H7 (cell line): ENCODE measurements at regions not wholly inside any gene's neighbourhood (a gene's known extent, or its start where the extent isn't known, plus 50 kb on each side); places are given as distances from the start of the nearest gene placed in this dataset.

Experiments
- DNase-seq: peaks from one replicate; pipeline ENCODE4 v3.0.0; 2012
- H3K27me3 ChIP-seq: 2 replicates; pipeline ENCODE4 v1.6.0; 2011; ENCODE audit warnings: mild to moderate bottlenecking, low read length; ENCODE audit not compliant: control insufficient read depth, insufficient read depth
- H3K36me3 ChIP-seq: replicated peaks from 2 replicates; pipeline ENCODE4 v1.5.1; 2011; ENCODE audit warnings: low read length; ENCODE audit not compliant: control insufficient read depth, insufficient read depth
- H3K4me3 ChIP-seq: 2 replicates; pipeline ENCODE4 v1.5.1; 2011; ENCODE audit warnings: low read depth, mild to moderate bottlenecking, control low read depth, low read length, moderate library complexity; ENCODE audit not compliant: insufficient read depth

GRCh38 chr7:131104596-131105293 lies 222.9 kb upstream of the MKLN1 start:
- DNase-seq = no peak
- no peak overlapping the region for H3K4me3 ChIP-seq
- peaks cover 11% of the 10 kb centered on the region for H3K27me3 ChIP-seq
- no peaks in the 10 kb centered on the region for H3K36me3 ChIP-seq

- Histone ChIP-seq H3K36me3 (no peaks in the 10 kb centered on the region), H3K27me3 (peaks cover 11% of the 10 kb centered on the region), H3K4me3 (peak overlapping the region; percentile 51)
- no peak for DNase-seq
Measured at GRCh38 chr7:131105294-131105798, 222.3 kb upstream of the MKLN1 start.

DNA sequence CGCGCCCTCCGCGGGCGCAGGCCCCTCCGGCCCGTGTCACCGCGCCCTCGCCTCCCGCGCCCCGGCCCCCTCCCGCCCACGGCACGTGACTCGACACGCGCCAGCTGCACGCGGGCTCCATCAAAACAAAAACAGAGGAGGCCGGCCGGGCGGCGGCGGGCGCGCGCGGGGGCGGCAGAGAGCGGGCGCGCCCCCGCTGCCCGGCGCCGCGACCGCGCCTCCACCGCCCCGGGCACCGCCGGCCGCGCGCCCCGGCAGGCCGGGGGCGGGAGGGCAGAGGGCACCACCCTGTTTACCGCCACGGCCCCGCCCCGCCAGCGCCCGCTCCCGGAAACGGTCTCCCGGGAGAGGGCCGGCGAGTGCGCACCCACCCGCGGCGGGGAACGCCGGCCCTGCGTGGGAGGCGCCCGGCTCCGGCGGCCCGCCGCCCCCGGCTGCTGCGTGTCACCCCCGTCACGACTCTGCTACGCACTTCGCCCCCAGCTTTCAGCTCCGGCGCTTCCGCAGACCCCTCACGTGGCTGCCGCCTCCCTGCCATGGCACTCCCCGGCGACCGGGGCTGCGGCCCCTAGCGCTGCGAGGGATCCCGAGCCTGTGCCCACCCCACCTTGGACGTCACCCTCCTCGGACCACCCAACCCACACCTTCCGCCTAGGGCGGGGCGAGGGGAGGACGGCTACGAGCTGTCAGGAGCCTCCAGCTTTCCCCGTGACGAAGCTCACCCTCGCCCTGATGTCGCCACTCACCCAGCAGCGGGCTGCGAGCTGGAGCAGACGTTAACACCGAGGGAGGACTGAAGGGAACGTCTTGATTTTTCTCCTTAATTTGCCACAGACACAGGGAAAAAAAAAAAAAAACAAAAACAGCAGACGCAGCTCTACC lies 221.6 kb upstream of the MKLN1 start:
- Histone ChIP-seq H3K27me3 (peaks cover 11% of the 10 kb centered on the region), H3K36me3 (no peaks in the 10 kb centered on the region), H3K4me3 (peak overlapping the region; percentile 77)
- peak; percentile 96 for DNase-seq

GRCh38 chr7:131106681-131107336 lies 220.9 kb upstream of the MKLN1 start:
- peaks cover 11% of the 10 kb centered on the region for H3K27me3 ChIP-seq
- no peaks in the 10 kb centered on the region for H3K36me3 ChIP-seq
- H3K4me3 ChIP-seq = peak overlapping the region; percentile 77
- peak; percentile 73 for DNase-seq

- peaks cover 11% of the 10 kb centered on the region for H3K27me3 ChIP-seq
- peak overlapping the region; percentile 77 for H3K4me3 ChIP-seq
- DNase-seq = peak; percentile 85
- H3K36me3 ChIP-seq = no peaks in the 10 kb centered on the region
Measured at GRCh38 chr7:131107337-131108211, 220.1 kb upstream of the MKLN1 start.

- Histone ChIP-seq H3K27me3 (peaks cover 11% of the 10 kb centered on the region), H3K4me3 (peak overlapping the region; percentile 77), H3K36me3 (no peaks in the 10 kb centered on the region)
- DNase-seq = no peak
Measured at GRCh38 chr7:131108212-131108940, 219.3 kb upstream of the MKLN1 start.

- peaks cover 11% of the 10 kb centered on the region for H3K27me3 ChIP-seq
- no peak for DNase-seq
Measured at GRCh38 chr7:131109011-131109758, 218.5 kb upstream of the MKLN1 start.

GRCh38 chr7:131109759-131110296 lies 217.8 kb upstream of the MKLN1 start:
- peak; percentile 91 for DNase-seq
- H3K36me3 ChIP-seq = no peaks in the 10 kb centered on the region
- peak overlapping the region; percentile 59 for H3K4me3 ChIP-seq
- peaks cover 11% of the 10 kb centered on the region for H3K27me3 ChIP-seq

More at GRCh38 chr7:131109011-131109758, 218.5 kb upstream of the MKLN1 start:
- Histone ChIP-seq H3K4me3 (peak overlapping the region; percentile 59), H3K36me3 (no peaks in the 10 kb centered on the region)

DNA sequence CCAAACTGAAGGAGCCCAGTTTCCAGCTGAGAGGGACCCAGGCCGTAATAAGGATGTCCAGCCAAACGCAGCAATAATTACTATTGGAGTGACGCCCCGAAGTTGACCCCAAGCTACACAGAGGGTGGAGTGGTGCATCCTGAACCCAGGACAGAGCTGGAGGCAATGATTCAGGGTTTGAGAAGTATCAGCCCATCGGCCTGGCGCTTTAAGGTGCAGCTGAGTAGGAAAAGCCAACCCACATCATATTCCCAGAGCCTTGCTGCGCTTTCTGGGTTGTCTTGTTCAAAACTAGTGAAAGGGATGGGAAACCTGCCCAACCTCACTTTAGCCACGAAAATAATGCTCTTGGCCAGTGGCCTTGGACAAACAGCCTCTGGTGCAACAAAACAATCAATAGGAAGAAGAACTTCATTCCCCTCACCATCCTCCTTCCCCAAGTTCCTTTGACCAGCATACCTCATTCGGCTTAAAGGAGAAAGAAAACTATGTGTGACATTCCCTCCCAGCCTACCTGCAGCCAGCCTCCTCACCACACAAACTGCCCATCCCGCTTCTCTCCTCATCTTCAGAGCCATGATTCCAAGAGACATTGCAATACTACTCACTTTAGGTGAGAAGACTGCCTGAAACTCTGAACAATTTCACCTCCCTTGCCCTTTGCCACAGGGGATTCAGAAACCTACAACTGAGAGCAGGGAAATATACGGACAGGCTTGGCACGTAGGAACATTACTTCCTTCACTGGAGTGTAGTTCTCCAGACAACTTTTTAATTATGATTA lies 217.2 kb upstream of the MKLN1 start:
- H3K27me3 ChIP-seq = peaks cover 11% of the 10 kb centered on the region
- H3K36me3 ChIP-seq = no peaks in the 10 kb centered on the region
- DNase-seq = peak; percentile 55
- H3K4me3 ChIP-seq = peak overlapping the region; percentile 59

DNA sequence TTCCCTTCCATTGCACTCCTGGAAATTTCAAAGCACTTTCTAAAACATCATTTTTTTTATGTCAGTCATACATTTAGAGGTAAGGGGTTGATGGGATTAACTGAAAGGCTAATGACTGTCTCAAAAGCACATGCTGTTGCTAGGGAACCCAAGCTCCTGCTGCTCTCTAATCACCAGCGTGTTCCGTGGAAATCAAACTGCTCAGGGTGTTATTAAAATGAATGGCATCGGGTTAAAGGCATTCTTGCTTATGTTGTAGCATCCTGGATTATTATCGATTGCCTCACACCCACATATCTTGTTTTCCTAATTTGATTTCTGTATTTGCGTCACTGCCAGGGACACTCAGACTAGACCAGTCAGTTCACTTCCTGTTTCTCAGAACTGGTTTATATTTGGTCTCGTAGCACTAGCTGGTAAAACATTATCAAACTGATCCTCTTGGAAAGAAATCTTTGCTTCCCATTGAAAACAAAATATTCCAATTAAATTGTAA lies 216.5 kb upstream of the MKLN1 start:
- Histone ChIP-seq H3K36me3 (no peaks in the 10 kb centered on the region), H3K27me3 (peaks cover 11% of the 10 kb centered on the region), H3K4me3 (no peak overlapping the region; the same call in 1 of the 2 replicates)
- no peak for DNase-seq

DNA sequence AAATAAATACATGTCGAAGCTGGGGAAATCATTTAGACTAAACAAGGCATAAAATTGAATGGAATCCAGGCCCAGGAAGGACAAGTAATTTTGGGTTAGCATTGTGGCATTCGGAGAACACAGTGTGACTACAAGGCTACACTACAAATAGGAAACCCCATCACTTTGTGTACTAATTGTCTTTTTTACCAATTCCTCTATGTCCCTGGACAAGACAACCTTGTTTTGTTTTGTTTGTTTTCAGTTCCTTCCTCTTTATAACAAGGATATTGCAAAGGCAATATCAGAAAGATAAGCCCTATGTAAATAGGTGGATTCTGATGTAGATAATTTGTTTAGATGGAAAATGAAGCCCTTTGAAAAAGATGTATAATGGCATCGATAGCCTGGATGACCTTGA lies 215.9 kb upstream of the MKLN1 start:
- Histone ChIP-seq H3K36me3 (no peaks in the 10 kb centered on the region), H3K27me3 (peaks cover 11% of the 10 kb centered on the region), H3K4me3 (no peak overlapping the region)
- no peak for DNase-seq

- H3K27me3 ChIP-seq = peaks cover 10% of the 10 kb centered on the region
Measured at GRCh38 chr7:131112431-131112830, 215.2 kb upstream of the MKLN1 start.

More at GRCh38 chr7:131112431-131112830, 215.2 kb upstream of the MKLN1 start:
- Histone ChIP-seq H3K4me3 (no peak overlapping the region), H3K36me3 (no peaks in the 10 kb centered on the region)
- DNase-seq = no peak
